IMR-90 (cell line): ENCODE measurements at regions not wholly inside any gene's neighbourhood (a gene's known extent, or its start where the extent isn't known, plus 50 kb on each side); places are given as distances from the start of the nearest gene placed in this dataset.
"Not testable (repeated sequence)": the region's sequence is repeated elsewhere in the genome, so short reads cannot be mapped to it uniquely, and the experiment has no call there.

Experiments used
- POLR2A ChIP-seq: IDR thresholded peaks from 2 replicates; pipeline ENCODE4 v1.6.1; 2012; ENCODE audit warnings: mild to moderate bottlenecking, low read depth, low read length
- RAD21 ChIP-seq: IDR thresholded peaks from 2 replicates; pipeline ENCODE4 v1.6.1; 2012; ENCODE audit warnings: low read length, improper control_type of control experiment

- TF ChIP-seq POLR2A, RAD21: not testable (repeated sequence)
Observed at GRCh38 chr21:13826511-13826910, 216.9 kb downstream of the POTED start.
